GM21423 (cell line): ENCODE measurements at regions not wholly inside any gene's neighbourhood (a gene's known extent, or its start where the extent isn't known, plus 50 kb on each side); places are given as distances from the start of the nearest gene placed in this dataset.
"Not testable (repeated sequence)": the region's sequence is repeated elsewhere in the genome, so short reads cannot be mapped to it uniquely, and the experiment has no call there.

Experiments
- ATAC-seq: cut with Tn5 transposase; IDR thresholded peaks from one replicate; pipeline ENCODE4 v1.9.1; 2021; ENCODE audit warnings: mild to moderate bottlenecking, moderate library complexity; ENCODE audit not compliant: unreplicated experiment

DNA sequence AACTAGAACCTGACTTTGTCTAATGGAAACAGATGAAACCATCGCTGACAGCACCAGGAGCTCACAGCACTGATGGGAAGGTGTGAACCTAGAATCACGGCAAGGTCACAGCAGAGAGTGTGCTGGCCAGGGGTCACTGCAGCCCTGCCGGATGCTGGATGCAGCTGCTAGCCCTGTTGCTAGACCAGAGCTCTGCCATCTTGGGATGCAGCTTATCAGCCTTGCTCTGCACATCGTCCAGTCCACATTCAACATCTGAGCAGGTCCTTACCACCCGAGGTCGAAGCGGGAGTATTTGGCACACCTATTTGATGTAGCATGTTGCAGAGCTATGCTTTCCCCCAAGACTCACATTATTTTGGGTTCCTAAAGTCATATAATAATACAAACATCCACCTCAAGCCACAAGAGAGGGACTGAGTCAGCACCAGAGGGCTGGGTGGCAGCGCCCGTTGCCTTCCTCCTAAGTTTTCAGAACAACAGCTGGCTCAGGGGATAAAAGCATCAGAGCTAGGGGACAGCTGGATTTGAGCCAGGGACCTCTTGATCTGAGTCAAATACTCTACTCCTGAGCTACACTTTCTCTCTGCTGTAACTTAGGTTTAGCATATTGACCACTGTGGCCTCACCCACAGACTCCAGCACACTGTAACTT lies 135.3 kb downstream of the ZNF467 start:
- no peak for ATAC-seq

DNA sequence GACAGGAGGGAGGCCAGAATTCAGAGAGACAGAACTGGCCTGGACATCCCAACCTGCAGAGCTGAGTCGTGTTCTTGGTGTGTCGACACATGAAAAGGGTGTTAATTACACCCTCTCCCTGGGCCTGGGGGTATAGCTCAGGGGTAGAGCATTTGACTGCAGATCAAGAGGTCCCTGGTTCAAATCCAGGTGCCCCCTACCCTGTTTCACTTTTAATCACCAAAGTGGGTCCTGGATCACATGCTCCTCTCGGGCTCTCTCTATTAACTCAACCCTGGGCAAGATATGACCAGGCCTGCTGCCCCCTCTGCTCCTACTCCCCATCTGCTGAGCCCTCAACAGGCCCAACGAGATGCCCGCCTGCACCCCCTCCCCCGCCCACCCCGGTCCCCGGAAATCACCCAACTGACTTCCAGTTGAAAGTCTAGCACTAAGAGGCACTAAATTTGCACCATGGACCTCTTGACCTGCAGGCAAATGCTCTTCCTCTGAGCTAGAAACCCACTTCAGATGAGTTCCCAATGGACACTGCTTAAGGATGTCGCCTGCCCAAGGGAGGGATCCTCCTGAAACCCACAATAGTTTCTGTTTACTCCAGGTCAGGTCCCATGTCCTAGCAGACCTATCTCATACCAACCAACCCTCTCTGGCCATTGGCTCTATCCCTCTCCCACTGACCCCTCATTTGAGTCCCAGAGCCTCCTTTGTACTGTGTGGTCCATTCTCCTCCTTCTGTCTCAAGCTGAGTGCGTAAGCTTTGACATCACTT lies 137.6 kb downstream of the ZNF467 start:
- ATAC-seq: no peak

DNA sequence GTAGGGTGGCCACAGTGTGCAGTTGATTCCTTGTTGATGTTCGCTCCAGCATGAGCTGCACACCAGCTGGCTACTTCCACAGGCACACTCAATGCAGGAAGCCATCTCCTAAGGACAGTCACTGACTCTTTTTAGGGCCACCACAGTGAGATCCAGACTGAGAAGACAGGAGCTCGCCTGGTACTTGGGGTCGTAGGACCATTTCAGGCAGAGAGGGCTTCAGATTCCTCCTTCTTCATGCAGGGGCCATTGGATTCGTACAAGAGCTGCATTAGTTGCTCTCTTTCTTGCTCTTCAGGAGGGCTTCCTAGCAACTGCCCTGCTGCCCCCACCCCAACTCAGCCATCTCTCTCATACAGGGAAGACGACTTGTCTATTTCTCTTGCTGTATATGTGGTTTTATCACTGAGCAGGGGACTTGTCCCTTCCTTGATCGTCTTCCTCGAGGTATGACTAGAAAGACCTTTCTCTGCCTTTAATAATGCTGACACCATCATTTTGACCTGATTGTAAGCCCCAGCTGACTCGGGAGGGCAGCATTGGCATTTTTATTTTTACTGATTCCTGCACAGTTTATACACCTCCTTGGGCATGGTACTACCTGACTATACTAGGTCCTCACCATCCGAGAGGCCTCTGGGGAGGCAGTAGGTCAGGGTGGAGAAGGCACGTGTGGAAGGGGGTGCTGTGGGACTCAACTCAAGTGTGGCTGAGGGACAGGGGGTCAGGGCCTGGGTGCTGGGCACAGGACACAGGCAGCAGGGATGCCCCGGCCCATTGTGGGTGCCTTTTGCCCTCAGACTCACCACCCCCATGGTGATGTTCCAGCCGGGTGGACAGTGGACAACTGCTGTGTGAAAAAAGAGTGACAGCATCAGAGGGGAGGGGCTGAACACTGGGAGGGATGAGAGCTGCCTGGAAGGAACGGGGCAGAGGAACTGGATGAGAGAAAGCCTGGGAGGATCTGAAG lies 136.7 kb upstream of the ZNF746 start:
- no peak for ATAC-seq

DNA sequence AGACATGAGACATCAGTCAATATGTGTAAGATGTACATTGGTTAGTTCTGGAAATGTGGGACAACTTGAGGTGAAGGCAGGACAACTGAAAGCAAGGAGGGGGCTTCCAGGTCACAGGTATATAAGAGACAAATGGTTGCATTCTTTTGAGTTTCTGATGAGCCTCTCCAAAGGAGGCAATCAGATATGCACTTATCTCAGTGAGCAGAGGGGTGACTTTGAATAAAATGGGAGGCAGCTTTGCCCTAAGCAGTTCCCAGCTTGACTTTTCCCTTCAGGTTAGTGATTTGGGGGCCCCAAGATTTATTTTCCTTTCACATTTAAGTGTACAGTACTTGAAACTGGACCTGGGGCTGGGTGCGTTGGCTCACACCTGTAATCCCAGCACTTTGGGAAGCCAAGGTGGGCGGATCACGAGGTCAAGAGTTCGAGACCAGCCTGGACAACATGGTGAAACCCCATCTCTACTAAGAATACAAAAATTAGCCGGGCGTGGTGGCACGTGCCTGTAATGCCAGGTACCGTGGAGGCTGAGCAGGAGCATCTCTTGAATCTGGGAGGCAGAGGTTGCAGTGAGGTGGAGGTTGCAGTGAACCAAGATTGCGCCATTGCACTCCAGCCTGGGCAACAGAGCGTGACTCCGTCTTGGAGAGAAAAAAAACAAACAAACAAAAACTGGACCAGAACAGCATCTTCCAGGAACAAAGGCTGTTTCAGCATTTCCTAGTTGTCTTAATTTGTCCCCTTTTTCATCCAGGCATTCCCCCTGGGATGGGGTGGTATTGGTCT lies 130.9 kb upstream of the ZNF746 start:
- not testable (repeated sequence) for ATAC-seq

DNA sequence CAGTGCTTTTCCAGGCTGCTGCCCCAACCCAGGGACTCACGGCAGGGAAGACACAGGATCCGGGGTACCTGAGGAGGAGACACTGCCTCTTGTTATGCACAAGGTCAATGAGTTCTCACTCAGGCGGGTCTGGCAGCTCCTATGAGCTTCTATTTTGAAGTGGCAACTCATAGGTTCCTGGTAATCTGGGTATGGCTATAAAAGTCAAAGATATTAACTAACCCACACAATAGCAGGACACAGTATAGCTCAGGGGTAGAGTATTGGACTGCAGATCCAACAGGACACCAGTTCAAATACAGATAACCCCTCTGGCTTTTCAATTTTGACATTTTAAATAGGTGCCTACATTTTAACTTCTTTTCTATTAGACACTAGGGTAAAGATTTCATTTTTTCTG lies 130.3 kb upstream of the ZNF746 start:
- ATAC-seq: no peak

DNA sequence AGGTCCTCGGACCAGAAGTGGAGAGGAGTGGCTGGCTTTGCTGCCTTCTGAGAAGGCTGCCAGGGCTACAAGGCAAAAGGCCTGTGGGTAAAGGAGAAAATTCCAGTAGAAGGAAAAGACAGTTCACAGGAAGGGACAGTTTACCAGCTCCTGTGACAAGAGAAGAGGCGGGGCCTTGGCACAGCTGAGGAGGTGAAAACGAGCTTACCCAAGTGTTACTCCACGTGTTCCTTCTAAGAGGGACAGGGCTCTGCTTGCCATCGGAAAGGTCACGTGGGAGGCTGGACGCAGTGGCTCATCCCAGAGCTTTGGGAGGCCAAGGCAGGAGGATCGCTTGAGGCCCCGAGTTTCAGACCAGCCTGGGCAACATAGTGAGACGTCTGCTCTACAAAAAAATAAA lies 129.4 kb upstream of the ZNF746 start:
- ATAC-seq: no peak

DNA sequence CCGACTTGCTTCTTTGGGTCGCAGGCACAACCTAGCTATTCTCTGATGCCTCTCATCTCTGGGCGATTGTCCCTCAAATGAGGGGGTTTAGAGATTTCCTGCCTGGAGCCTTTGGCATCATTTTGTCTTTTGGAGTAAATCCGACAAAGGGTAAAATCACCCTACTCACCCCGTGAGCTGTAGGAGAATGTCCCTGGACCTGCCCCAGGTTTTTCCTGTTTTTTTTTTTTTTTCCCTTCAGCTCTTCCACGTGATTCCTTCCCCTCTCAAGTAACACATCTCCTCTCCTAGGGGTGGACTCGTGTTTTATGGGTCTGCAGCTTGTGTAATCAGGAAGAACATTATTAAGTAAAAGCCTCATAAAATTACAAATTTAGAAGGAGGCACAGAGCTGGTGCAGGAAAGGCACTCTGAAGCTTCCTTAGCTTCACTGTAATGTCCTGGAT lies 128.4 kb upstream of the ZNF746 start:
- no peak for ATAC-seq

DNA sequence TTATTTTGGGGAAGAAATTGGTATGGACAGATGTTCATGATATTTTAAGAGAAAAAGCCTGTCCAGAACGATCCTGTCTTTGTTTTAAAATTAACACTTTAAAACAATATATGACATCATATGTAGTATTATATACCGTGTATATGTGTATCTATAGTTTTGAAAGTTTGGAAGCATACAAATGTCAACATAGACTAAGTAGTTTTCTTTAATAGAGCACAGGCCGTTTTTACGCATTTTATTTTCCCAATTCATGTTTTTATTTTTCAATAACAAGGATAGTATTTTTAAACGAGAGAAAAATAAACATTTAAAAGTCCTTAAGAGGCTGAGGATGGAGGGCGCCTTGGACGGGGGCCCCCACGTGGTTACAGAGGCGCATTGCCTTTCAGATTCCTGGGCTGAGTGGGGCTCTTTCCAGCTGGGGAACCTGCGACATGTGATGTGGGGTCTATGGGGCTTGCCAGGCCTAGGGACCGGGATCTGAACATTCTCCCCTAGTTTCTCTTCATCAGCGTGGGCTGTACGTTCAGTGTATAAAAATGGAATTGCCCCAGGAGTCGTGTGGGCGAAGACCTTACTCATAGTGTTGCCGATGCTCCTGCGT lies 127.8 kb upstream of the ZNF746 start:
- no peak for ATAC-seq

DNA sequence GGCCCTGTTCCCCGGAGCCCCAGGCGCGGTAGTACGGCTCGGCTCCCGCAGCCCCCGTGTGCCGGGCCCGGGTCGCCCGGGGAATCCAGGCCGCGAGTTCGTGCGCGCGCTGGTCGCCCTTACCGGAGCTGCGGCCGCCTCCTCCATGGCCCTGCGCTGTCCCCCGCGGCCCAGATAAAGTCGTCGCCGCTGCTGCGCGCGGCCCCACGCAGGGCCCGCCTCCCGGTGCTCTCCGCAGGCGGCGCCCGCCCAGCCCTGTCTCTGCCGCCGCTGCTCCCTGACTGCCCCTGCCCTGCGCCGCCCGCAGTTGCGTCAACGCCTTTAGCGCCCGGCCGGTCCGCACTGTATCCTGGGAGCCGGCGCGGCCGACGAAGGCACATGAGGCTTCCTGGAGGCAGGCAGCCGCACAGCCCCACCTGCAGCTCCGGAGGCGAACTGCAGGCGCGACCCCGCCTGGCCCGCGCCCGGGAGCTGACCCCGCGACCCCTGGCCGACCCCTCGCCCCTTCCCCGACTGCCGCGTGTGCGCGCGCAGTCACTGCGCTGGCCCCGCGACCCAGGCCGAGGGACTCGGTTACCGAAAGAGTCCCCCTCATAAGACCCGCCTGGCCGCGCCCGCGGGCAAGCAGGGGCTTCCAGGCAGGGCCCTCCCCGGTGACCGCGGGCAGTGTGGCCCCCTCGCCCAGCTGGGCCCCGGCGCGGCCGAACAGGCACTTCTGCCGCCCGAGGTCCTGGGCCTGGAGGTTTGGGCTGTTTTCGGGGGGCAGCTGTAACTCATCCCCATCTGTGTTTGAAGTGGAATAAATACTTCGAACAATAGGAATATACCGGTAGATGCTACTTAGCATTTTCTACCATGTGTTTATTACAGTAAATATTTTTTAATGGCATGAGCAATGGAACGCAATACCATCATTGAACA lies 127.1 kb upstream of the ZNF746 start:
- peak; percentile 83 for ATAC-seq

DNA sequence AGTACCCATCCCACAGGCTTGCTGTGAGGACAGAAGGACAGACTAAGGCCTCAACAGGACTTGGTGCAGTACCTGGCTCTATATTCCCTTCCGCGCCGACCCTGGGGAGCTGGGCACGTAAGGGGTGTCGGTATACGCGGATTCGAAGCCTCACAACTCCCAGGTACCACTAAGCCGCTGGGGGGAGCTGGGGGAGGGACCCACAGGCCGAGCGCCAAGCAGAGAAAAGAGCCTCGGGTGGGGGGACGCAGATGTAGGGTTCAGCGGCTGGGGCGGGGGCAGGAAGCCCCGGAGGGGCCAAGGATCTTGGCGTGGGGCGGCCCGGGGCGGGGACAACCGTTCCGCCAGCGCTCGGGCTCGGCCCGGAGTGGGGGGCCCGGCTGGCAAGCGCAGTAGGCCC lies 126.4 kb upstream of the ZNF746 start:
- peak; percentile 15 for ATAC-seq

DNA sequence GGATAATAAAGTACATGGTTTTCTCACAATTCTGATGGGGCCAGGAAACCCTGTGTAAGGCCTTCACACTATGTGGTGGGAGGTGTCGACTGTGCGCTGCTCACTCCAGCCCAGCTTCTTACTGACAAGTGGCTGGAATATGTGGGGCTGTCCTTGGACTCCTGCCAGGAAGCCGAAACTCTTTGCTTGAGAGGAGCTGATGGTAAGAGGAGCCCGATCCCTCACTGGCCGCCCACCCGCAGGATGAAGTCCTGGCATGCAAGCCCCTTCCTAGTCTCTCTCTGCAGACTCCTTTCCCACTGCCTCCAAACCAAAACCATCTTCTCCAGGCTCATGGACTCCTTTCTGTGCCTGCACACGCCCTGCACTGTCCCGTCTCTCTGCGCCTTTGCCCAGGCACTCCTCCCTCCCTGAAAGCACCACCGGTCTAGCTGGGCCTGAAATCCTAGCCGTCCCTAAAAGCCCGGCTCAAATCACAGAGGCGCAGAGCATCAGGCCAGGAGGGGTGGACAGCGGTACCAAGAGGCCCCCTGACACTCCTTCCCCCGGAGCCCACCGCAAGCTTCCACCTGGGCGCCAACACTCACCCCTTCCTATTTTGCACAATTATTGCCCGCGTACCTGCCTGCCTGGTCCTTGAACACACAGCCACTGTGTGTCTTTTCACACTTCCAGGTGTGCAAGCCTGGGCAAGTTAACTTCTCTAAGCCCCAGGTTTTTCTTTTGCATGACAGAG lies 125.8 kb upstream of the ZNF746 start:
- ATAC-seq: not testable (repeated sequence)

DNA sequence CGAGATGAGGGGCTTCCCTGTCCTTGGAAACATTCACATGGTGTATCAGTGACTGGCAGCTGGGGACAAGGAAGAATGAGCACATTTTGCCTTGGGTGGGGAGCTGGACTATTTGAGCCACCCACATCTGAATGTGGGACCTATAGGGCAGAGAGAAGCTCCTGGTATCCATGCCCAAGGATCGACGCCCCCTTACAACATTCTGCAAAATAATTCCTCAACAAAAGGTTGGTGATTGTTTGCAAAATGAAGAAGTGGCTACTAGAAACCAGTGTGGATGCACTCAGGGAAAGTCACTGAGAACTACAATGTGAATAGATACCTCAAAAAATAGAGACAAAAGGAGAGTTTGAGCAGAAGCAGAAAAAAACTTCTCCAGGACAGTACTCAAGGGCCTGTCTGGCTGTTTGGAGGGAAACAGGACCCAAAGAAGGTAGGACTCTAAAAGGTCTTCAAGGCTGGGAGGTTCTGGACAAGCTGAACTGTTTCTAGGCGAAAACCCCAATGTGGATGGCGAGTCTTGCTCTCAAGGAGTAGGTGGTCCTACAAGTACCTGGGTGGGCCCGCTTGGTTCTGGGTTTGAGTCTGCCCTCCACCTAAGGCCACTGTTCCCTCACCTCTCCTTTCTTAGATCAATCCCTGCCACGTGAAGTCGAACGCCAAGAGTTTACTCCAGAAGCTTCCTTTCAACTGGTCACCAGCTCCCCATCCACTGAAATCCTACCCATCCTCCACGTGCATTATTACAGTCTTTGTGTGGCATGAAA lies 125.0 kb upstream of the ZNF746 start:
- ATAC-seq: no peak

DNA sequence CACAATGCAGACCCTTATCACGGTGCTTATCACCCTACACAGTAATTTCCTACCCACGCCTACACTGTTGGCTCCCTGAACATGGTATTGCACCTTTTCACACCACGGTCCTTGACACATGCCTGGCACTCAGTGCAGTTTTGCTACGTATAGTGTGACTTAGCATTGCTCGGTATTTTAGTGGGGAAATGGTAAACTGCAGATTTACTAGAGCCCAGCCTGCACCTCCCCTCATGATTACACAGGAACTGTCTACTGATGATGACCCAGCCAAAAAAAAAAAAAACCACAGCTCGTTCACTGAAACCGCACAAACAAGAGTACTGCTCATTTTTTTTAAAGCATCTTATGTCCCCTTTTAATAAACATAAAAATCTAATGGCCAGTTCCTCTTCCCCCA lies 124.2 kb upstream of the ZNF746 start:
- ATAC-seq: no peak

DNA sequence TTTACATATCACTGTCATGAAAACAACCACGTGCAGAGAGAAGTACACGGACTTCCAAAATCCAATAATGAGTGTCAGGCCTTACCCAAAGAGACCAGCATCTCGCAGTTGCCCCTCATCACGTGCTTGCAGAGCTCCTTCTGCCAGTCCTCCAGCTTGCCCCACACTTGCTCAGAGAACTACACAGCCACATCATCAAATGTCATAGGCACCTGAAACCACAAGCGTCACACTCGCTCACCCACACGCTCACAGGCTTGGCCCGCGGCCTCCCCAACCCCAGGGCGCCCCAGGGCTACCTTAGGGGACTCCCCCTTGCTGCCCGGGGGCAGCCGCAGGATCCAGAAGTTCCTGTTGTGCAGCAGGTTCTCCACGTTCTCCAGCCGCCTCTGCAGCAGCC lies 123.4 kb upstream of the ZNF746 start:
- peak; percentile 46 for ATAC-seq

DNA sequence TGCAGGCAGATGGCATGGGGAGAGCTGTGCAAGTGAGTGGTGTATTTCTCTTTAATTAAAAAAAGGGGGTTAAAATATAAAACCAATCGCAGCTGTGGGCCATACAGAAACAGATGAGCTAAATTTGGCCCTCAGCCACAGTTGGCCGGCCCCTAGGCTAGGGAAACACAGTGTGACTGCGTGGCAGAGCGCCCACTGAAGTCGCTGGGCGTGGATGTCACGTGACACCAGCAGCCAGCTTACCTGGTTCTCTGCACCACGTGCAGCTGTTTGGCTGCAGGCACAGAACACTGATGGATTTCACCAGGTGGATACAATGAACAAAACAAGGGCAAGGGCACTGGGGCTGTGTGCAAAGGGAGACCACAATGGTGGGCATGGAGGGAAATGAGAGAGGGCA lies 119.3 kb upstream of the ZNF746 start:
- ATAC-seq: no peak

DNA sequence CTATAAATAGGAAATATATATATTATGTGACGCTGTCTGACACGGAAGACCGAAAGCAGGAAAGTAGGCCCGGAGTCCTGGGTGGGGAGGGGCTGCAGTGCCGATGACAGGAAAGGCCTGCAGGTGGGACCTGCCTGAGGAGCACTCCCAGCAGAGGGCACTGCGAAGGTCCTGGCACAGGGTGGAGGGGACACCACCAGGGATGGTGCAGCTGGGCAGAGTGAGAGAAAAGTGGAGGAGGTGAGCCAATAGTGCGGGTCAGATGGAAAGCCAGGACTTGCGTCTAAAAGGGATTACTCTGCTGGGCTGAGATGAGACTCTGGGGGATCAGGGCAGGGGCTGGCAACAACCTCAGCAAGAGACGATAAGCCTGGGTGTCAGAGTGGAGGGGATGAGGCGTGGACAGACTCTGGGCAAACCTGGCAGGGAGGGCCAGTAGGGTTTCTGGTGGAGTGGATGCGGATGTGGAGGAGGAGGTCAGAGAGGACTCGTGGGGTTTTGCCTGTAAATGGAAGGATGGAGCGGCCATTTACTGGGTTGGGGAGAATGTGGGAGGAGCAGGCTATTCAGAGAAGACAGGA lies 118.2 kb upstream of the ZNF746 start:
- ATAC-seq: no peak

DNA sequence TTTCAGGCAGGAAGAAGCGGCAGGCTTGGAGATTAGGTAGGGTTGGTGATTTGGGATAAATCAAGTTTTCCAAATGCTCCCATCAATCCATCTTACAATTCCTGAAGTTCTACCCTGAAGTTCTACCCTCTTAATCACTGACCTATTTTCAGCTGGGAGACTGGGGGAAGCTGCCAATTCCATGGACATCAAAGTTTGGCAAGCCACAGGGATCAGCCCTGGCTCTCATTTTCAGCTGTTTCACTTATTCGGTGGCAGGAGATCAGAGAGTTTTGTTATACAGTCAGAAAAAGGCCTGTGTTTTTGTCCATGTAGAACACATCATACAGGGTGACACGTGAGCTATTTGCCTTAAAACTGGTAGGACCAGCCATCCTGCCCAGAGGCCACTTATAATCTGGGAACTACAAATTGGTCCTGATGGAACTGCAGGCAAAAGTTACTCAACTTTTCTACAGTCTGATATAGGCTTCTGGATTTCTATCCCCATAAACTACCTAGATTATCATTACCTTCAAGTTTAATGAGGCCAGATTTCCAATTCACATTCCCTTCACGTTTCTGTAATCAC lies 112.9 kb upstream of the ZNF746 start:
- ATAC-seq: no peak
